WERI-Rb-1 (cell line): ENCODE measurements at regions not wholly inside any gene's neighbourhood (a gene's known extent, or its start where the extent isn't known, plus 50 kb on each side); places are given as distances from the start of the nearest gene placed in this dataset.
A peak's percentile ranks its signal among the peaks of the same experiment; 100 is the strongest.

Experiments used
- DNase-seq: peaks from one replicate; pipeline ENCODE4 v3.0.0-alpha.2; 2020
- H3K27ac ChIP-seq: fragments of 250-450 bp; sonication (Bioruptor Pico); 2 replicates; pipeline ENCODE4 v1.5.1; 2020; ENCODE audit warnings: mild to moderate bottlenecking, moderate library complexity
- H3K27me3 ChIP-seq: fragments of 250-450 bp; sonication (Bioruptor Pico); 2 replicates; pipeline ENCODE4 v1.5.1; 2021; ENCODE audit warnings: mild to moderate bottlenecking, low read depth, moderate library complexity; ENCODE audit not compliant: insufficient read depth, severe bottlenecking
- H3K36me3 ChIP-seq: fragments of 250-450 bp; sonication (Bioruptor Pico); 2 replicates; pipeline ENCODE4 v1.5.1; 2020; ENCODE audit warnings: mild to moderate bottlenecking, moderate library complexity
- H3K4me3 ChIP-seq: 2 replicates; pipeline ENCODE4 v1.5.1; 2011; ENCODE audit warnings: low read depth, mild to moderate bottlenecking, control low read depth, low read length
- H3K9me3 ChIP-seq: fragments of 250-450 bp; sonication (Bioruptor Pico); 2 replicates; pipeline ENCODE4 v1.5.1; 2021; ENCODE audit warnings: mild to moderate bottlenecking, moderate library complexity; ENCODE audit not compliant: severe bottlenecking
- CTCF ChIP-seq: IDR thresholded peaks from 2 replicates; pipeline ENCODE4 v1.5.1; 2011; ENCODE audit warnings: low read depth, mild to moderate bottlenecking, control low read depth, inconsistent platforms, low read length

DNA sequence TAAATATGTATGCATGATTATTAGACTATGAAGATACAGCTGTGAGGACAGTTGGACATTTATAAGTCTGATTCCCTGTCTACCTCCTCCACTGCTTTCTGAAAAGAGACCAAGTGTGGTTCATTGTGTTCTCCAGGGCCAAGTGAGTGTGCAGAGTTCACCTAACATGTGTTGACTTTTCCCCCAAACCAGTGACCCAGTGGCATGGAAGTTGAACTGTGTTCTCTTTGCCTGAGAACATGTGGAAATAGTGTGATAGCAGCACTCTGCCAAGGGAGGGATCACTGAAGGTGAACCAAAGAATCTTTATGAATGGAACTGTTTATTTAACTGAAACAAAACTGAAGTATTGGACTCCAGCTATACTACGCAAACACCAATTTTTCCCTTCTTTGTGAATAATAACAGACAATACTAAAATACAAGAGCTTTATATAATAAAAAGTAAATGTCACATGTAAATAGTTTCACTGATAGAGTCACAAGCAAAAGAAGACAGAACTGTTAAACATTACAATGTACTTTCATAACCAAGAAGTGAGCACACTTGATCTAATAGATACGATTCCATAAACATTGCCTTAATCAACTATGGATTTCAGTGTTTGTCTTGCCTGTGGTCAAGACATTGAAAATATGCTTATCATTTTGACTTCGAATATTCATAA is 200.3 kb upstream of the FUT9 start:
- H3K4me3 ChIP-seq: no peak overlapping the region
- no peak for TF ChIP-seq CTCF
- no peaks in the 10 kb centered on the region for H3K9me3 ChIP-seq
- no peaks in the 10 kb centered on the region for H3K27me3 ChIP-seq
- DNase-seq: no peak
- no peaks in the 10 kb centered on the region for H3K36me3 ChIP-seq
- H3K27ac ChIP-seq: no peak overlapping the region

DNA sequence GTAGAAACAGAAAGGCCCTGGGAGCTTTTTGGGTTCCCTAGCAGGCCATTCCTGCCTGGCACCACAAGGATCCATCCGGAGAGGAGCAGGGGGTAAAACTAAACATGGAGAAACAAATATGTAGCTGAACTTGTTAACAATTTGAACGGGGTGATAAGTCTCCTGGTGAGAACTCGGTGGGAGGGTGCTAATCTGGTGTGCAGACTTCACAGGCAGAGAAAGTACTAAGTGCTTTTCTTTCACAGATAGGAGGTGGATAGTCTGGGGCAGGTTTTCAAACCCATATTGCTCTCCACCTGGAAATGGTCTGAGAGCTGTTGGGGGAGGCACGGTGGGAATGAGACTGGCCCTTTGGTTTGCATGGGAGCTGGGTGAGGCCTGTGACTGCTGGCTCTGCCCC is 196.3 kb upstream of the FUT9 start:
- no peak for TF ChIP-seq CTCF
- Histone ChIP-seq H3K9me3 (no peaks in the 10 kb centered on the region), H3K27me3 (no peaks in the 10 kb centered on the region), H3K36me3 (no peaks in the 10 kb centered on the region), H3K27ac (no peak overlapping the region), H3K4me3 (no peak overlapping the region)
- no peak for DNase-seq

GRCh38 chr6:95819939-95820338 is 195.8 kb upstream of the FUT9 start:
- no peak overlapping the region for H3K27ac ChIP-seq
- no peaks in the 10 kb centered on the region for H3K27me3 ChIP-seq
- peak; percentile 13 for DNase-seq
- peak; percentile 26; the same call in 1 of the 2 replicates for TF ChIP-seq CTCF
- H3K9me3 ChIP-seq: no peaks in the 10 kb centered on the region
- no peaks in the 10 kb centered on the region for H3K36me3 ChIP-seq
- H3K4me3 ChIP-seq: no peak overlapping the region

- no peaks in the 10 kb centered on the region for H3K27me3 ChIP-seq
- no peaks in the 10 kb centered on the region for H3K9me3 ChIP-seq
- no peak overlapping the region for H3K4me3 ChIP-seq
- no peaks in the 10 kb centered on the region for H3K36me3 ChIP-seq
- DNase-seq: no peak
- no peak for TF ChIP-seq CTCF
- H3K27ac ChIP-seq: no peak overlapping the region
Measured at GRCh38 chr6:95830859-95831557, 184.8 kb upstream of the FUT9 start.

DNA sequence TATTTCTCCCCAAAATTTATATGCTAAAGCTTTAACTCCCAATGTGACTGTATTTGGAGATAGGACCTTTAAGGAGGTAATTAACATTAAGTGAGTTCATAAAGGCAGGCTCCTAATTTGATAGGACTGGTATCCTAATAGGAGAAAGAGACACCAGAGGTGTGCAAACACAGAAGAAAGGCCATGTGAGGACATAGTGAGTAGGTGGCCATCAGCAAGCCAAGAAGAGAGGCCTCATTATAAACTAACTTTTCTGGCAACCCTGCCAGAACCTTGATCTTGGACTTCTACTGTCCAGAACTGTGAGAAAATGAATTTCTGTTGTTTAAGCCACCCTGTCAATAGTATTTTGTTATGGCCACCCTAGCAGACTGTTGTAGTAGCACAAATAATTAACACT is 177.9 kb upstream of the FUT9 start:
- H3K4me3 ChIP-seq: no peak overlapping the region
- DNase-seq: no peak
- no peaks in the 10 kb centered on the region for H3K9me3 ChIP-seq
- H3K27ac ChIP-seq: no peak overlapping the region
- H3K36me3 ChIP-seq: no peaks in the 10 kb centered on the region
- no peak for TF ChIP-seq CTCF
- H3K27me3 ChIP-seq: no peaks in the 10 kb centered on the region

DNA sequence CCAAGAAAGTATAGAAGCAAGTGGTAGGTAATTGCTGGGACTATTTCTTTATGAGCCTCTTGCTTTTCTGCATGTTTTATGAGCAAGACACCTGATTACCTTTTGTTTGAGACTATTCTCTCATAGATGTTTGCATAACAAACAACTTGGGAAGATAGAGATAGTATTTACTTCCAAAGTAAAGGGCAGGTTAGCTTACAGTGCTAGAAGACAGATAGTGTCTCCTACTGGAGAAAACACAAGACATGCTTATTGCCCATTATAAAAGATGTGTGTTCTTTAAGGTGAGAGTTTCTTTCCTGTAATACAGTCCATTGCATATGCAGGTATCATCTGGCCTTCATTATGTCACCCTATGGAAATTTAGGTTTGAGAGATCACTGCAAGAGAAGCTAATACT is 174.2 kb upstream of the FUT9 start:
- TF ChIP-seq CTCF: no peak
- Histone ChIP-seq H3K4me3 (no peak overlapping the region), H3K9me3 (no peaks in the 10 kb centered on the region), H3K27me3 (no peaks in the 10 kb centered on the region), H3K36me3 (no peaks in the 10 kb centered on the region), H3K27ac (no peak overlapping the region)
- no peak for DNase-seq
